NCI-H1092 (cell line): ENCODE measurements at regions not wholly inside any gene's neighbourhood (a gene's known extent, or its start where the extent isn't known, plus 50 kb on each side); places are given as distances from the start of the nearest gene placed in this dataset.
"Not testable (repeated sequence)": the region's sequence is repeated elsewhere in the genome, so short reads cannot be mapped to it uniquely, and the experiment has no call there.

ENCODE experiments used
- DNase-seq: peaks from one replicate; lab custom pipeline; 2025; lab: John Stamatoyannopoulos, UW

- no peak for DNase-seq
These were observed 851.2 kb downstream of the EFNB2 start for GRCh38 chr13:105684216-105684615.

DNA sequence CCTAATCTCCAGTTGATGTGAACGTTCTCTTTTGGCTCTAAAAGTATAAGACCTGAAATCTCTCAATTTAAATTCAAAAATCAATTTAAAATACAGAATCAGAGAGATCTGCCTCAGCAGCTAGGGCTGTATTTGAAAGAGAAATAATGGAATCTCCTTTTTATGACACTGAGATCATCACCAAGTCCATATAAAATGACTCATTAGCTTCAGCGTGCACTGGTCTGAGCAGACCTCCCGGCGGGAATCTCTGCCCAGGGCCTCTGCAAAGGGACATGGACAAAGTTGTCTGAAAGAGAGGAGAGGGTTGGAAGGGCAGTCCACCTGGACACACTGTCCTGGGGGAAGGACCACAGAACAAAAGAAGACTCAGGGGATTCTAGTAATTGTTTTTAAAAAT lies 855.6 kb downstream of the EFNB2 start:
- no peak for DNase-seq

DNA sequence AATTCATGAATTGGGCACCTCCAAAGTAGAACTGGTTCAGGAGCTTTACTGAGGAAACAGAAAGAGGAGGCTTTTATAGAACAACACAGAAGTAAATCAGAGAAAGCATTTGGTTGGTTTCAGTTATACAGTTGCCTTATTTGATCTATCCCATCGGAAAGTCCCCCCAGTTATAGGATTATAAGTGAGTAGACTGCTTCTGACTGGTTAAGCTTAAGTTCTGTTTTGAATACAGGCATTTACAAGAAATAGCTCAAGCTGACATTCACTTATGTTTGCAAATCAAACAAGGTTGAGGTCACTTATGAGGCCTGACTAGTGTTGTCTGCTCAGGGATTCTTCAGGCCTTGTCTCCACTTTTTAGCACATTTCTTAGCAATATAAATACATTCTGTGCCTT lies 857.4 kb downstream of the EFNB2 start:
- no peak for DNase-seq

DNA sequence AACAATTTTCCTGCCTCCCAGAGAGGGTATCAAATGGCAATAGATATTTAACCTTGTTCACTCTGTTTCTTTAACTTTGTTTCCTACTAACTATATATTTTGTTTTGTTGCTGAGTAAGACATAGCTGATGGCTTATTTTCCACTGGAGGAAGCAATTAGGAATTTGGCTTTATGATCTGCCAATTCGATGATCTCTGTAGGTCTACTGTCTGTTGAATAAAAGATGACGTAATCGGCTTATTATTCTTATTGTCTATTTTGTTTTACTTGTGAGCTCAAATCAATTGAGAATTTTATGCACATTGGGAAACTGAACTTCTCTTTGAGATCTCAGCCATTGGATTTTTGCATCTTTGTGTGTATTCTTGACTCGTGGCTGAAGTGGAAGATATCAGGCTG lies 862.6 kb downstream of the EFNB2 start:
- no peak for DNase-seq

GRCh38 chr13:105671131-105671530 lies 864.3 kb downstream of the EFNB2 start:
- DNase-seq, result not testable (repeated sequence)

- DNase-seq, result no peak
These were observed 865.1 kb downstream of the EFNB2 start for GRCh38 chr13:105670179-105670990.

GRCh38 chr13:105665284-105665683 lies 870.2 kb downstream of the EFNB2 start:
- DNase-seq, result no peak

- DNase-seq, result no peak
These were observed 872.3 kb downstream of the EFNB2 start for GRCh38 chr13:105663182-105663581.

DNA sequence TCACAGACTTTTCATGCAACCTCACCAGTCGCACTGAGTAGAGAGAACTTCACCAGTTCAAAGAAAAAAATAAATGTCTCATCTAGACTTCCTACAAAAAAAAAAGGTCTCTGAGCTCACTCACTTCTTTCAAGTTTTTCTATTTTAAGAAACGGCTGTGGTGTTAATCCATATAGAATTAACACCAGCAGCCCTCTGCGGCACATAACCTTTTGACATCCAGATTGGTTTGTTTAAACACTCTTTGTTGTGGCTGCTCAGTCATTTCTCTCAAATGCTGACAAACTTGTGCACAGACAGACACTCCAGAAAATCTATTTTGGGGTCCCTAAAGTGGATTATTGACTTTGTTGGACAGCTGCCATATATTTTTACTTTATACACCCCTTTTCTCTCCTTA lies 874.9 kb downstream of the EFNB2 start:
- DNase-seq, result no peak

GRCh38 chr13:105658431-105658830 lies 877.0 kb downstream of the EFNB2 start:
- no peak for DNase-seq

DNA sequence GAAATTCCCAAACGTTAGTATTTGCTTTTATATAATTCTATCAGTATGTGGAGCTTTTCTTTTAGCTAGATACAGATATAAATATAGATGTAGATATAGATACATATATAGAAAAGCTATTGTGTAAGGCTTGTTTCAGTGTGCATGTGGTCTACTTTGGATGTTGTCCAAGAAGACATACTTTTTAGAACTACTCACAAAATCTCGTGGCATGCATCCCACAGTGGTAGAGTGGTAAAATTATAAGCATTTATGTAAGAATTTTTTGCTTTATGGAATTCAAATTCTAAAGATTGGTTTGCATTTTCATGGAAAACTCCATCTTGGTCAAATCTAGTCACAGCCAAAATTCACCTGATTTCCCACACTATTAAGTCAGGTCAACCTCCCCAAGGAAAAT lies 880.4 kb downstream of the EFNB2 start:
- no peak for DNase-seq

DNA sequence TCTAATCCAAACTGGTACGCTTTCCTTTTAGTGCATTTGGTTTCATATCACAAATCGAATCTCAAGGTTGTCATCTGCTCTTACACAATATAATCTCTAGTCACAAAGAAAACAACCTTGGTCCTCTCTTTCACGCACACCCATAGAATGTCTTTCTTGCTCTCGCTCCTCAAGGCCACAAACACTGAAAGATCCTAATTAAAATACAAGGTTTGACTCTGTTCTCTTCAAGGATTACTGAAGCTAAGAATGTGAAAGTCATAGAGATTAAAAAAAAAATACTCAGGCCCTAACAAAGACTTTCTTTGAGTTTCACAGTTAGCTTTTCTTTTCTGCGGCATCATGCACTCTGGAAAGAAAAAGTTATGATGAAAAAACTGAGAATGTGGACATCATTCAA lies 891.5 kb downstream of the EFNB2 start:
- no peak for DNase-seq

GRCh38 chr13:105642511-105642958 lies 892.9 kb downstream of the EFNB2 start:
- no peak for DNase-seq

- no peak for DNase-seq
These were observed 894.3 kb downstream of the EFNB2 start for GRCh38 chr13:105641121-105641520.

DNA sequence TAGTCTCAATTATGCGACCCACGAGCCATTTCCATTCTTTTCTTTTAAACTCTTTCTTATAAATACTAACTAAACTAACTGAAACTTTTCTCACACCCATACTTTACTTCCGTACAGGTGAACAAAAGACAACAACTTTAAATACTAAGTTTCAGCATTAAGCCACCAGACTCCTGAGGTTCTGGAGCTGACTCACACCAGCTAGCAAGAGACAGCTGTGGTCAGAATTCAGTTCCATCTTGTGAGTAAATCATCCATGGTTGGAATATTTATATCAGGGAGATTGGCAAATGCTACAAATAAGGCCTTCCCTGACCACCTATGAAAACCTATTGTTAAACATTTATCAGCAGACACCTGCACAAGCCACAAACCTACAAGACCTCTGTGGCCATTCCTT lies 897.0 kb downstream of the EFNB2 start:
- DNase-seq, result no peak

- DNase-seq, result no peak
These were observed 901.4 kb downstream of the EFNB2 start for GRCh38 chr13:105634059-105634458.

GRCh38 chr13:105630431-105630830 lies 905.0 kb downstream of the EFNB2 start:
- DNase-seq, result no peak

- no peak for DNase-seq
These were observed 908.2 kb downstream of the EFNB2 start for GRCh38 chr13:105627270-105627669.

DNA sequence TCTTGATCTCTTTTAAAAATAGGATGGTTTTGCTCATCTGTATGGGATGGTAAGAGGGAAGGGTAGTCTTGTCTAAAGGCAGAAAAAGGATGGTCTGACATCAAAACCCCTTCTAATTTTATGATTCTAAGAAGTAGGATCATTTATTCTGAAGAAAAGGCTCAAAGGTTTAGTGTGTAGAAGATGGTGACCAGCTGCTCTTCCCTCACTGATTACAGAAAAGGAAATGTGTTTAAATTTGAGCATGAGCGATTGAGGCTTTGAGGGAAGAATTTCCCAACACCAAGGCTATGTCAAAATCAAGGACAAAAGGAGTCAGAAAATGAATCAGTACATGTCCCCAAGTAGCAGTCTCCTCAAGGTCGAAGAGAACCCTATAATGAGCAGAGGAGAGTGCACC lies 909.8 kb downstream of the EFNB2 start:
- no peak for DNase-seq

DNA sequence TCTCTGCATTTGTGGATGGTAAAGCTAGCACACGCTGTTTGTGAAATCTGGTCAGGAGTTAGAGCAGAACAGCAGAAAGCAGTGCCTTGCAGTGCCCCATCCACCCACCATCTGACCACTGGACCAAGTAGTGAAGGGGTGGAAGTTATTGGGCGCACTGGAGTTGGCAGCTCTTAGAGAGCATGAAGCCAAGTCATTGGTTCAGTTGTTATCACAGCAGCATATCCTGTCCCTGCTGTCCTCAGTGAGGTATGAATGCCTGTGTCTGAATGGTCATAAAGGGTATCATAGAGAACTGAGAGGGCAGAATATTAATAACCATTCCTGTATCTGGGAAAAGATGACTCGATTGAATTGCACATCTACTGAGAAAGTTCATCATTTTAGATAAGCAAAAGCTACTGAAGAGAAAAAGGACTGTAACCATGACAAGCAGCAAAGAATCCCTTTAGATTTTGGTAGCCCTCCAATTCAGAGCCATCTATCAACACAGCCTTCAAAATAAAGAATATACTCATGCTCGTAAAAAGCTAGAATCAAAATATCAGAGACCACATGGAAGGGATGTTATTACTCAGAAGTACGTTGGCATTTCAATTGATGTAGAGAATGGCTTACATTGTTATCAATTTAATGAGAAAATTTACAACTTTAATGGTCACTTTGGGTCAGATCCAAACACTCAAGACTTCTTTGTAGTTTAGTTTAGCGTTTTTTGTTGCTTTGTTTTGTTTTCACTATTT lies 919.0 kb downstream of the EFNB2 start:
- no peak for DNase-seq

DNA sequence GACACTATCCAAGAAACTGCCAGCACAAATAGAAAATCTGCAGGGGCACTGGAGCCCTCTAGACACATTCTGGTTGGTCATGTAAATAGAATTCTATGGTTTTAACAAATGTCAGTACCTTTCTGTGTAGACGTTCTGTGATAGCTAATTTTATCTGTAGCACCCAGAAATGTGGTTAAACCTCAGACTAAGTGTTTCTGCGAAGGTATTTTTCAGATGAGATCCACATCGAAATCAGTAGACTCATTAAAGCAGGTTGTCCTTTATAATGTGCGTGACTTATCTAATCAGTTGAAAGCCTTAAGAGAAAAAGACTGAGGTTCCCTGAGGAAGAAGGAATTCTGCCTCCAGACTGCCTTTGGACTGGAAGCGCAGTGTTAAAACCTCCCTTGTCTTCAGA lies 922.9 kb downstream of the EFNB2 start:
- no peak for DNase-seq

DNA sequence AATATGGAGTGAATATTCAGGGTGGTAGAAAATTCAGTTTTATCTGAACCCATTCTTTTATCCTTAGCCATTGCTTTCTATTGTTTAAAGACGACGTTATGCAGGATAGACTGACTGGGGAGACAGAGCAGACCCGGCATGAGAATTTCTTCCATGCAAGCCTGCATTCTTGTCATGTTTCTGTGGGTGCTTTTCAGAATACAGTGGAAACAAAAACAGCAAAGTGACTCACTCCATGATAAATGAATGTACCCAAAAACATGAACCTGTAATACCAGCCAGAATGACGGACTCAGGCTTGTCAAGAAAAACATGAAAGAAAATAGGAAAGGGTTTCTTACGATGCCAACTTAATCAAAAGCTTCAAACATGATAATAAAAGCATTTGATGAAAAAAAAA lies 924.0 kb downstream of the EFNB2 start:
- no peak for DNase-seq

DNA sequence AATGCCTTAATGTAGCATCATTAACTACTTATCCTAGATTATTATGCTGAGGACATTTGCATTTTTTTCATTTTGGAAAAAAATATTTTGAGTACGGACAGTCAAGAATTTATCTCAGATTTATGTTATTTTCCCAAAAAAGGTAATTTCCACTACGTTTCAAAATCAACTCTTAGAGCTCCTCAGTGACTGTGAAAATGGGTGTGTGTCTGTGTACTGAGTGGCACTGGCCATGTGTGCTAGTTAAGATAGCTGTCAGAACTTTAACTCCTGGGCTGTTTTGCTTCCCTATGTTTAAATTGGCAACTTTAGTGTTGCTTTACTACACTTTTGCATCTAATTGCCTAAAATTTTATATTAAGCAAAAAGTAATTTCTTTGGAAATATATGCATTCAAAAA lies 927.4 kb downstream of the EFNB2 start:
- no peak for DNase-seq

DNA sequence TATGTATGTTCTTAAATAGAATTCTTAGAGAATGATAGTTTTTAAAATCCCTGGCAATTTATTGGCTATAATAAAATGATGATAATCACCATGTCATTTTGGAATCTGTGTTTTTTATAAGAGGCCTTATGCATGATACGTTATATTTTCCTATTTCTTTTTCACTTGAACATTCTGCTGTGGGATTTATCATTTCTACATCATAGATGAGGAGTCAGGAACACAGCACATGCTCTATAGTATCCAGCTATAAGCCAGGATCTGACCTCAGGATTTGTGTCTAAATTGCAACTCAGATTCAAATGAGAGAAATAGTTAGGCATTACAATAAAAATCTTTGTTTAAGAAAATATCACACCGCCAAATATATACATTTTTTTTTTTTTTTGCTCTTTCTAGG lies 928.0 kb downstream of the EFNB2 start:
- DNase-seq, result no peak
